Transverse colon (tissue), 4 donors: ENCODE measurements at regions not wholly inside any gene's neighbourhood (a gene's known extent, or its start where the extent isn't known, plus 50 kb on each side); places are given as distances from the start of the nearest gene placed in this dataset.

Experiments used
- DNase-seq: peaks from one replicate; pipeline ENCODE4 v3.0.0-alpha.2; 2019
- H3K27ac ChIP-seq, 4 donors: fragments of 200-600 bp; sonication (generic); 2 replicates each; pipeline ENCODE4 v1.5.1; 2016 to 2018; ENCODE audit warnings: inconsistent platforms in 4 of 4
- H3K27me3 ChIP-seq: fragments of 200-600 bp; sonication (generic); 2 replicates; pipeline ENCODE4 v1.5.1; 2017; ENCODE audit warnings: inconsistent platforms
- H3K36me3 ChIP-seq, 4 donors: fragments of 200-600 bp; sonication (generic); 2 replicates each; pipeline ENCODE4 v1.5.1; 2017 to 2019; ENCODE audit warnings: inconsistent platforms in 4 of 4
- H3K4me1 ChIP-seq, 4 donors: fragments of 200-600 bp; sonication (generic); 2 replicates each; pipeline ENCODE4 v1.5.1; 2017 to 2020; ENCODE audit warnings: inconsistent platforms in 4 of 4
- H3K4me3 ChIP-seq, 4 donors: fragments of 200-600 bp; sonication (generic); 1 replicate in 1 of 4; 2 replicates in 3 of 4; pipeline versions ENCODE4 v1.5.1 to v1.6.1; 2017 to 2019; ENCODE audit warnings: inconsistent platforms in 4 of 4
- H3K9me3 ChIP-seq, 2 donors: fragments of 200-600 bp; sonication (generic); 2 replicates each; pipeline ENCODE4 v1.5.1; 2017 to 2019; ENCODE audit warnings: inconsistent platforms in 2 of 2
- EP300 ChIP-seq: sonication (generic); formaldehyde crosslinking; IDR thresholded peaks from one replicate; pipeline ENCODE4 v1.6.1; 2017; ENCODE audit warnings: antibody characterized with exemption, low read depth
- POLR2A ChIP-seq: fragments of 450-650 bp; IDR thresholded peaks from one replicate; pipeline ENCODE4 v1.6.1; 2016; ENCODE audit warnings: antibody characterized with exemption, mild to moderate bottlenecking, moderate library complexity
- POLR2AphosphoS5 ChIP-seq, 3 donors: sonication (generic); formaldehyde crosslinking; IDR thresholded peaks; one replicate each; pipeline ENCODE4 v1.6.1; 2016; ENCODE audit warnings: antibody characterized with exemption in 3 of 3
- WGBS, 2 donors: methylation state at CpG; one replicate each; pipeline ENCODE4 v1.1.5; 2018; ENCODE audit warnings: low coverage in 1 of 2; 5-methylcytosine and 5-hydroxymethylcytosine counted together
- in situ Hi-C, 4 donors: fragments of 200-750 bp; cut with MboI; loops; one replicate each; pipeline versions ENCODE4 v1.15.0 to v1.15.1; 2017; ENCODE audit warnings: low sequenced_read_pairs in 3 of 4, low pct_ligation_motif_present in 1 of 4, low pct_unique_long_range_greater_than_20kb in 1 of 4
- intact Hi-C: fragments of 100-400 bp; cut with DNase I; formaldehyde crosslinking; loops from one replicate; pipeline ENCODE4 v1.15.1; 2023; ENCODE audit warnings: low total_unique reads
- TF ChIP-seq, protein P1 (sequence below), 5 experiments: fragments of 200-600 bp in 3 of 5; fragments of 450-650 bp in 2 of 5; sonication (generic) in 3 of 5; IDR thresholded peaks; 1 replicate in 2 of 5; 2 replicates in 3 of 5; pipeline ENCODE4 v1.5.1; 2016 to 2017; ENCODE audit warnings: antibody characterized with exemption in 5 of 5, inconsistent platforms in 3 of 5, mild to moderate bottlenecking in 2 of 5, moderate library complexity in 1 of 5

DNA sequence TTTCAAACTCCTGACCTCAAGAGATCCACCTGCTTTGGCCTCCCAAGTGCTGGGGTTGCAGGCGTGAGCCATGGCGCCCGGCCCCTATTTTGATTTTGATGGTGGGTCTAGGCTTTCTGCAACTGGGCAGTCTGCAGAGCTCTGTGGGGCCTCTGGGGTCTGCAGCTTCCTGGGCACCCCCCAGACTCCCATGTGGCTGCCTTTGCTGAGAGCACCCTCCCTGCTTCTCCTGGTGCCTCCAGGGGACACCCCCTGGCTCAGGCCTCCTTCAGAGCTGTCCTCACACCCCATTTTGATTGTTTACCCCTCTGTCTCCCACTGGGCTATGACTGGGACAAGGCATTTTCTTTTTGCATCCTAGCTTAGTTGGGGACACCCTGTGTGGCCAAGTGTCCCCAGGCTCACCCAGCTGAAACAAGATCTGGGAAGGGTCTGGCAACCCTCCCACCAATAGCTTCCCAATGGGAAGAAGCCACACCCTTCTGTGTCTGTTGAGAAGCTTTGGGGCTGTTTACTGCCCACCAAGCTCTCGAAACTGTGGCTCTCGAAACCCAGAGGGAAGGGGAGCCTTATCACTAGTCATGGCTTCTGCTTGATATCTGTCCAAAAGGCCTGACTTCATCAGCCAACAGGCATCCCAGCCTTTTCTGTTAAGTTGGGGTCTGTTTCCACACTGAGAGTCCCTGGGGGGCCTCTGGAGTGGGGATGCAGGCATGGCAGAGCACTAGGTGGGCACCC lies 204.4 kb upstream of the IER5L start:
- in situ Hi-C loops, result no loop called here
- peak overlapping the region in 3 of 4 donors; percentile 52 to 76 (median 57) for H3K4me3 ChIP-seq
- intact Hi-C loops, result loop anchor here (10.0 kb wide), 1 partner anchor 222 kb away; no protein-coding TSS in a partner anchor

DNA sequence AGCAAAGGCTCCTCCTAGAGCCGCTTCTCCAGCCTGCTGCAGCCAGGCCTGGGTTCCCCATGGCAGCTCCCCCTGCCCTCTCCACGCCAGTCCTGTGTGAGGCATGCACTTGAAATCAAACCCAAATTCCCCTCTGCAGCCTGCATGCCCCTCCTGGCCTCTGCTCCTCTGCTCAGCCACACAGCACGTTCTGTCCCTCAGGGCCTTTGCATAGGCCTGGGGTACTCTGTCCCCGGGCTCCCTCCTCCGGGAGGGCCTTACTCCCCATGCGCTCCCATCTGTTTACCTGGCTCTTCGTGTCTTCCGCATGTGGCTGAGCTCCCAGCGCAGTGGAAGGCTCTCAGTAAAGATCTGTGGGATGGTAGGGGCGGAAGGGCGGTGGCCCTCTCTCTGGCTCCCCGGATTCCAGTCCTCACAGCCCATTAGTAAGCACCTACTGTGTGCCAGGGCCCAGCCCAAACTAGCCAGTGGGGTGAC lies 203.5 kb upstream of the IER5L start:
- no peaks in the 10 kb centered on the region for H3K27me3 ChIP-seq
- H3K4me1 ChIP-seq, result peaks cover 12 to 22% (median 17%) of the 10 kb centered on the region in 4 donors
- 92% methylated on average over 12 of the region's 12 CpGs; no CpG with 5 or more reads in 1 of the 2 donors for WGBS, 2 donors
- H3K36me3 ChIP-seq, result no peaks in the 10 kb centered on the region
- TF ChIP-seq EP300 (no peak), POLR2AphosphoS5 (IDR thresholded peaks at IDR 0.05) (no peak), POLR2A (no peak)
- TF ChIP-seq, protein P1, sequence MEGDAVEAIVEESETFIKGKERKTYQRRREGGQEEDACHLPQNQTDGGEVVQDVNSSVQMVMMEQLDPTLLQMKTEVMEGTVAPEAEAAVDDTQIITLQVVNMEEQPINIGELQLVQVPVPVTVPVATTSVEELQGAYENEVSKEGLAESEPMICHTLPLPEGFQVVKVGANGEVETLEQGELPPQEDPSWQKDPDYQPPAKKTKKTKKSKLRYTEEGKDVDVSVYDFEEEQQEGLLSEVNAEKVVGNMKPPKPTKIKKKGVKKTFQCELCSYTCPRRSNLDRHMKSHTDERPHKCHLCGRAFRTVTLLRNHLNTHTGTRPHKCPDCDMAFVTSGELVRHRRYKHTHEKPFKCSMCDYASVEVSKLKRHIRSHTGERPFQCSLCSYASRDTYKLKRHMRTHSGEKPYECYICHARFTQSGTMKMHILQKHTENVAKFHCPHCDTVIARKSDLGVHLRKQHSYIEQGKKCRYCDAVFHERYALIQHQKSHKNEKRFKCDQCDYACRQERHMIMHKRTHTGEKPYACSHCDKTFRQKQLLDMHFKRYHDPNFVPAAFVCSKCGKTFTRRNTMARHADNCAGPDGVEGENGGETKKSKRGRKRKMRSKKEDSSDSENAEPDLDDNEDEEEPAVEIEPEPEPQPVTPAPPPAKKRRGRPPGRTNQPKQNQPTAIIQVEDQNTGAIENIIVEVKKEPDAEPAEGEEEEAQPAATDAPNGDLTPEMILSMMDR (IDR thresholded peaks at IDR 0.05), result no peak
- intact Hi-C loops, result loop anchor here (10.0 kb wide), 1 partner anchor 223 kb away; no protein-coding TSS in a partner anchor
- in situ Hi-C loops, result no loop called here
- no peak overlapping the region for H3K27ac ChIP-seq
- no peaks in the 10 kb centered on the region for H3K9me3 ChIP-seq
- no peak for DNase-seq
- no peak overlapping the region for H3K4me3 ChIP-seq

More for the DNA sequence above, 204.4 kb upstream of the IER5L start:
- peak overlapping the region; percentile 91 to 98 (median 95) for H3K27ac ChIP-seq
- no peak for DNase-seq
- WGBS, 2 donors, result 67% methylated on average over 5 of the region's 5 CpGs; no CpG with 5 or more reads in 1 of the 2 donors
- H3K9me3 ChIP-seq, result no peaks in the 10 kb centered on the region
- no peaks in the 10 kb centered on the region for H3K27me3 ChIP-seq
- TF ChIP-seq, protein P1 (IDR thresholded peaks at IDR 0.05), result no peak
- no peak for TF ChIP-seq EP300
- no peaks in the 10 kb centered on the region for H3K36me3 ChIP-seq
- peaks cover 12 to 22% (median 17%) of the 10 kb centered on the region in 4 donors for H3K4me1 ChIP-seq

DNA sequence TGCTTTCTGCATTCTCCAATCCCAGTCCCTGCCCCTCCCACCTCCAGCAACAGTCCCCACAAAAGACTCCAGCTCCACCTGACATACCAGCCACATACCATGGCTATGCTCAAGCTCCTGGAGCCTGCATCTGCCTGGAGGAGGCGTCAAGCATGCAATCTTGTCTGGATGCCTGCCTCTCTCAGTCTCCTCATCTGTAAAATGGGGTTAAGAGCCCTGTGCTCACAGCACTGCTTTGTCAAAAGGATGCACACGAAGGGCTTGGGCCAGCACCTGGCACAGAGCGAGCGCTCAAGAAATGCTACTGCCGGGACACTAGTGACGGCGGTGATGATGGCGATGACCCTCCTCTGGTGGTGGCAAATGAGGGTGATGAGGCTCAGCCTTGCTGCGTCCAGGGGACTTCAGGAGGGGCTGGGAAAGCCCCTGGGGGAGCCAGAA lies 202.9 kb upstream of the IER5L start:
- in situ Hi-C loops, result no loop called here
- Histone ChIP-seq H3K9me3 (no peaks in the 10 kb centered on the region), H3K27ac (no peak overlapping the region), H3K4me1 (peaks cover 12 to 22% (median 17%) of the 10 kb centered on the region in 4 donors), H3K4me3 (no peak overlapping the region), H3K27me3 (no peaks in the 10 kb centered on the region), H3K36me3 (no peaks in the 10 kb centered on the region)
- intact Hi-C loops, result loop anchor here (10.0 kb wide), 1 partner anchor 224 kb away; no protein-coding TSS in a partner anchor
- TF ChIP-seq POLR2A, result no peak
- no peak for TF ChIP-seq EP300
- no peak for TF ChIP-seq POLR2AphosphoS5 (IDR thresholded peaks at IDR 0.05)
- TF ChIP-seq, protein P1 (IDR thresholded peaks at IDR 0.05), result no peak
- no peak for DNase-seq
- 87% methylated on average over 9 of the region's 9 CpGs; no CpG with 5 or more reads in 1 of the 2 donors for WGBS, 2 donors

DNA sequence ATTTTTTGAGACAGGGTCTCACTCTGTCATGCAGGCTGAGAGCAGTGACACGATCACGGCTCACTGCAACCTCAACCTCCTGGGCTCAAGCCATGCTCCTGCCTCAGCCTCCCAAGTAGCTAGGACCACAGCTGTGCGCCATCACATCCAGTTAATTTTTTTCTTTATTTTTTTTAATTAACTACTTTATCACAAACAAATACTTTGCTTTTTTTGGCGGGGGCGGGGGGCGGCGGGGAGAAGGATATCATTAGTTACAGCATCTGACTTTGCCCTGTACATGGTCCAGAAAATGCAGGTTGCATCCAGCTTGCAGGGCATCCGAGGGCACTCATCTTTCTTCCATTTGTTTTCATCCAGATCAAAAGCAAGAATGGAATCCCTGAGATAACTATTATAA lies 201.8 kb upstream of the IER5L start:
- Histone ChIP-seq H3K27ac (no peak overlapping the region), H3K27me3 (no peaks in the 10 kb centered on the region), H3K9me3 (no peaks in the 10 kb centered on the region), H3K4me3 (no peak overlapping the region), H3K36me3 (no peaks in the 10 kb centered on the region), H3K4me1 (peaks cover 12 to 22% (median 17%) of the 10 kb centered on the region in 4 donors)
- DNase-seq, result no peak
- intact Hi-C loops (loop anchor here (5.0 to 10.0 kb wide), 2 partner anchors 225 to 612 kb away; no protein-coding TSS in a partner anchor), in situ Hi-C loops (no loop called here)
- no peak for TF ChIP-seq POLR2AphosphoS5 (IDR thresholded peaks at IDR 0.05)
- TF ChIP-seq EP300, result no peak
- TF ChIP-seq POLR2A, result no peak
- TF ChIP-seq, protein P1 (IDR thresholded peaks at IDR 0.05), result no peak
- 81 to 83% methylated on average over 6 to 8 of the region's 8 CpGs for WGBS, 2 donors
